ENCODE measurements at regions not wholly inside any gene's neighbourhood (a gene's known extent, or its start where the extent isn't known, plus 50 kb on each side); places are given as distances from the start of the nearest gene placed in this dataset.
A peak's percentile ranks its signal among the peaks of the same experiment; 100 is the strongest.
"Not testable (repeated sequence)": the region's sequence is repeated elsewhere in the genome, so short reads cannot be mapped to it uniquely, and the experiment has no call there.

- no peak for DNase-seq (ENCODE audit: low read depth)
These were observed 224.1 kb downstream of the PHLDA1 start for GRCh38 chr12:75807494-75807893.

GRCh38 chr12:75805905-75806304, 225.7 kb downstream of the PHLDA1 start:
- no peak for DNase-seq (ENCODE audit: low read depth)

GRCh38 chr12:75805320-75805719, 226.3 kb downstream of the PHLDA1 start:
- DNase-seq (ENCODE audit: low read depth), result no peak

GRCh38 chr12:75798136-75798926, 233.2 kb downstream of the PHLDA1 start:
- DNase-seq (ENCODE audit: low read depth), result no peak

- no peak for DNase-seq (ENCODE audit: low read depth)
These were observed 236.5 kb downstream of the PHLDA1 start for GRCh38 chr12:75795125-75795524.

- DNase-seq (ENCODE audit: low read depth), result no peak
These were observed 238.9 kb downstream of the PHLDA1 start for GRCh38 chr12:75792687-75793086.

GRCh38 chr12:75790219-75790618, 241.4 kb downstream of the PHLDA1 start:
- DNase-seq (ENCODE audit: low read depth), result peak; percentile 78

- DNase-seq (ENCODE audit: low read depth), result not testable (repeated sequence)
These were observed 244.4 kb downstream of the PHLDA1 start for GRCh38 chr12:75787146-75787545.

GRCh38 chr12:75786070-75786469, 245.5 kb downstream of the PHLDA1 start:
- no peak for DNase-seq (ENCODE audit: low read depth)

GRCh38 chr12:75784591-75784990, 247.0 kb downstream of the PHLDA1 start:
- peak; percentile 82 for DNase-seq (ENCODE audit: low read depth)

- DNase-seq (ENCODE audit: low read depth), result no peak
These were observed 248.3 kb downstream of the PHLDA1 start for GRCh38 chr12:75783093-75783877.

GRCh38 chr12:75782069-75782581, 249.5 kb downstream of the PHLDA1 start:
- DNase-seq (ENCODE audit: low read depth), result no peak

- peak; percentile 89 for DNase-seq (ENCODE audit: low read depth)
These were observed 250.0 kb downstream of the PHLDA1 start for GRCh38 chr12:75781532-75782046.

- no peak for DNase-seq (ENCODE audit: low read depth)
These were observed 251.6 kb downstream of the PHLDA1 start for GRCh38 chr12:75779891-75780496.

GRCh38 chr12:75774261-75775052, 257.1 kb downstream of the PHLDA1 start:
- no peak for DNase-seq (ENCODE audit: low read depth)

- DNase-seq (ENCODE audit: low read depth), result peak; percentile 22
These were observed 258.2 kb downstream of the PHLDA1 start for GRCh38 chr12:75773377-75773776.

- DNase-seq (ENCODE audit: low read depth), result no peak
These were observed 259.6 kb upstream of the KRR1 start for GRCh38 chr12:75771023-75771422.

GRCh38 chr12:75767957-75768356, 256.5 kb upstream of the KRR1 start:
- no peak for DNase-seq (ENCODE audit: low read depth)

GRCh38 chr12:75766263-75767160, 255.1 kb upstream of the KRR1 start:
- peak; percentile 97 for DNase-seq (ENCODE audit: low read depth)

All from HT1080 (cell line).